GM19455 (cell line): ENCODE measurements at regions not wholly inside any gene's neighbourhood (a gene's known extent, or its start where the extent isn't known, plus 50 kb on each side); places are given as distances from the start of the nearest gene placed in this dataset.
"Not testable (repeated sequence)": the region's sequence is repeated elsewhere in the genome, so short reads cannot be mapped to it uniquely, and the experiment has no call there.

Experiments used
- ATAC-seq: cut with Tn5 transposase; IDR thresholded peaks from one replicate; pipeline ENCODE4 v1.9.1; 2021; ENCODE audit not compliant: unreplicated experiment

GRCh38 chr4:180285796-180286195, 1957.4 kb upstream of the TENM3 start:
- ATAC-seq = no peak

- no peak for ATAC-seq
These were observed 1950.9 kb upstream of the TENM3 start for GRCh38 chr4:180292339-180292738.

DNA sequence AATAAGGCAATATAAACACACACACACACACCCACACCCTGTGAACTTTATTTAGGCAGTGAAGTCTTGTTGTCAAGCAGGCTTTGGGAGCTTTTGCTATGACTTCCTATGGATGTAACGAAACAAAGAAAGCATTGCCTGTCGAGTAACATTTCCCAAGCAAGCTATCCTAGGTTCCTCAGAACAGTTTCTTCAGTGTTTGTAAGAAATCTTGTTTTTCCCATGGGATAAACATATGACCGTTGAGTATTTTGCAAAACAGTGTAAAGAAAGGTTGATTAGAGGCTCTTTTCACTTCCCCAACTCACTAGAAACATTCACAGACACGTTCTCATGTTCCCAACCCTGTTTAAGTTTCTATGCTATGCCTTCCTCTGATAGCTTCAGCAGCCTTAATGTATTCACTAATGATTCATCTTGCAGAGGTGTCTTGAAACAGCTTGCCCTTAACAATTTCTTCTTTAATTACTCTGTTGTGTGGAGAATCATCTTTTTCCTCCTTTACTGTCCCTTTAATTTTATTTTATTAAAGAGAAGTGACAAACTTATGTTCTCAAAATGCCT, 1947.1 kb upstream of the TENM3 start:
- ATAC-seq = no peak

DNA sequence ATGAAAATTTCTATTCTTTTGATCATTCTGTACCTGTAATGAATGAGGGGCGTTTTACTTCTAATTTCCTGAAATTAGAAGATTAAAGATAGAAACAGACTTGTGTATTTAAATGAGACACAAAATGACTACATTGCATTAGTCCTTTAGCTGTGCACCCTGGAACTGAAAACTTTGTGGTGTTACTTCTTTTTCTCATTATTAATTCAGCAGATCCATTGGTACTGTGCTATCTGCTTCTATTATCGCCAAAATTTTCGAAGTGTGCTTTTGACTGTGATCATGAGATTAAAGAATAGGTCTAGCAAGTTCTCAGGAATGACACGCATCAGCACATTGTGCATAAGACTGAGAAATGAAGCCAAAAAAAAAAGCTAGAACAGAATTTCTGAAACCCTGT, 1938.9 kb upstream of the TENM3 start:
- ATAC-seq = no peak

- no peak for ATAC-seq
These were observed 1932.6 kb upstream of the TENM3 start for GRCh38 chr4:180310616-180311015.

GRCh38 chr4:180314972-180315371, 1928.2 kb upstream of the TENM3 start:
- no peak for ATAC-seq

DNA sequence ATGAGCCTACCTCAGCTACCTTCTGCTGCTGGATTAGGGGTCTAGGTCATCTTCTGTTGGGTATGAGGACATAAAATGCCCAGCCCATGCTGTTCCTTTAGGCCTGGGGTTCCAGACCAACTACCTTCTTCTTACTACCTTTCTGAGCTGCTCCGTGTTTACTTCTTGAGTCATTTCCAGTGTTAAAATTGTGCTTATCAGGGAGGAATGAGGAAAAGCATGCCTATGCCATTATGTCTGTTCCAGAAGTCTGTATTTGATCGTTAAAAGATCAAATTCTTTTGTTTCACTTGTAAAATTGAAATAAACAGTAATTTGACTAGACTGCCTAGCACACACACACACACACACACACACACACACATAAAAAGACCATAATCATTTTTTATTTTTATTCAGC, 1912.7 kb upstream of the TENM3 start:
- no peak for ATAC-seq

GRCh38 chr4:180333162-180333561, 1910.0 kb upstream of the TENM3 start:
- no peak for ATAC-seq

GRCh38 chr4:180335566-180335965, 1907.6 kb upstream of the TENM3 start:
- no peak for ATAC-seq

DNA sequence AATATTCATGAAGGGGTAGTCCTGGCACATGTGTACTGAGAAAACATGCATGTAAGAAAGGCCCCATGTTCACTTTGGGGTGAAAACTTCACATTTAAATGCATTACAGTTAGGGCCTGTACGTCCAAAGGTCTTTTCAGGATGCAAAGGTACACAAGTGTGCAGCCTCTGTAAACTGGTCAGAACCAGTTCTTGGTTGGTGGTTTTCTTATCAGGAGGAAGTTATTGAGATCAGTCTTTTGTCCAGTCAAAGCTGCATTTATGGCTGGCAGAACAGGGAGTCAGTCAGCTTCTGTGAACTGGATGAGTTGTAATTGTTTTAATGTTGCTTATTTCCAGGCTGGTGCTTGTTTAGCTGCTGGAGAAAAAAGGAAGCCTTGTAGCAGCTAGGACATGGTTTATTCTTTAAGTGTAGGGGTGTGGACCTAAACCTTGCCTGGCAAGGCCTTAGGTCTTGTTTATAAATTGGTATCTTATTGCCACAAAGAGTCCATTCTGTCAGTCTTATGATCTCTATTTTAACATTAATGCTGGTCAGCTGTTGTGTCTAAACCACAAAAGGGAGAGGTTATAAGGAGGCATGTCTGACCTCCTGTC, 1906.6 kb upstream of the TENM3 start:
- ATAC-seq = no peak

DNA sequence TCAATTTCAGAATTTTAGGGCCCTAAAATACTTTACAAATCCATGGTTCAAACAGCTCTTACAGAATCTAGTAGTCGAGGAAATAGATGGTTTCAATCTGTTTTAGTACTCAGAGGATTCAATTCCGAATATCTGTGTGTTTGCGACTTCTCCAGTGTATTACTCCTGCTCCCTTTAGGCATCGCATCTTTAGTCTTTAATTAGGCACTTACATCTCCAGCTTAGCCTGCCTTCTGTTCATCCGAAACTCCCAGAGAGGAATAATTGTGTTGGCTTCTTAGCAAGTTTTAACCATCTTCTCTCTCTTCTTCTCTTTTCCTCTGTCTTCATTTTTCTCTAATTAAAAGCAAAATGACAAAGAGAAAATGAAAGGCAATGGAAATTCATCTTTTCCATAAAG, 1901.3 kb upstream of the TENM3 start:
- ATAC-seq = no peak

DNA sequence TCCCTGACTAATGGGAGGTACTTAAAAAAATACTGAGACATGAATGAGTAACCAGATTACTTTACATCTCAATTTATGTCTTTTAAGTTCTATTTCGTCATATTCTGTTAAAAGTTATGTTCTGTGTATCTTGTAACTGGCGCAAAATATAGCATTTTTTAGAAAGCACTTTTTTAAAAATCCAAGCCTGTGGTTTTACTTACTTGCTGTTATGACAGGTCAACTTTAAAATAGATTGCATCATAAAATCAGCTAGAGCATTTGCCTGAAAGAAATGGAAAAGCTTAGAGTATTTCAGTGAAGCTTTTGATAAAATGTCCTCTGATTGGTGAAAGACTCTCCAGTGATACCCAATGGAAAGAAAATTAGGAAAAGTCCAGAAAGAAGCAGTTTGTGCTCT, 1892.3 kb upstream of the TENM3 start:
- ATAC-seq = no peak

DNA sequence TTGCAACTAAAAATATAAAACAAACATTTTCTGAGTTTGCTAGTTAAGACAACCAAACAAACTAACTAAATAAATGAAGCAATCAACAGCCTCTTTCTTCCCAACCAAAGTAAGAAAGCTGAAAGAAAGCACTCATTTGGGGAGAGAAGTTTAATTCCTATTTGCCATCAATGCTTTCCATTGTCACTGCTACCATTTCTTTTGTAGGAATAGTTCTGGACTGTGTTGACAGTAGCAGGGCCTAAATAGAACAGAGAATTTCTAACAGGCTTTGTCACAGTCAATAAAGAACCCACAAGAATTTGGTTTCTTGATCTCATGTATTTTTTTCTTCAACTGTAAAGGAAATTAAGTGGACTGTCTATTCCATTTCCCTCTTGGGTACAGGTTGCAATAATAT, 1886.4 kb upstream of the TENM3 start:
- no peak for ATAC-seq

GRCh38 chr4:180360113-180360512, 1883.1 kb upstream of the TENM3 start:
- ATAC-seq = not testable (repeated sequence)

DNA sequence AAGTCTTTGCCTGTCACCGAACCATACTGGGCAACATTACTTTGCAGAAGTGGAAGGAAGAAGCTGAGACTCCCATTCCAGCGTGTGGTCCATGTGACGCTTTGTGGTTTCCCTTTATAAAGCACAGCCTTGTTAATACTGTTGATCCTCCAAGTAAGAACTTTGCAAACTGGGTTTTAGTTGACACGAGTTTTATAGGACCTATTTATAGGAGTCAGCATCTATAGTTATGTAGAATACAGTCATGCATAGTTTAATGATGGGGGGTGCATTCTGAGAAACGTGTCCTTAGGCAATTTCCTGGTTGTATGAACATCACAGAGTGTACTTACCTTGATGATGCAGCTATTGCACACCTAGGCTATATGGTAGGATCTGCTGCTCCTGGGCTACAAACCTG, 1879.4 kb upstream of the TENM3 start:
- ATAC-seq = no peak

DNA sequence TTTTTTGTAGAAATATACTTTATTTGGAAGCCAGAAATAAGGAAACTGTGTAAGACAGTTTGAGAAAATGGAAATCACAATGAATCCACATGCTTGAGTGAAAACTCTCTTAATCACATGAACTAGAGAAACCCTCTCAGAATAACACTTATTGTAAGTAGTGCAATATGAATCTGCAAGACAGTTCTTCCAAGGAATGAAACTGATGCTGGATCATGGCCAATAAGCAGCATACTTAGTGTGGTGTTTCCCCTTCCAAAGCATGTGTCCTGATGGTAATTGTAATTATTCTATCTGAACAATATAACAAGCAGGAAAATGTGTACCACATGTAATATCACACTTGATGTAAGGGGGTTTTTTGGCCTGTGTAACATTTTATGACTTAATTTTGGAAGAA, 1870.5 kb upstream of the TENM3 start:
- ATAC-seq = no peak

- ATAC-seq = no peak
These were observed 1865.5 kb upstream of the TENM3 start for GRCh38 chr4:180377741-180378140.

DNA sequence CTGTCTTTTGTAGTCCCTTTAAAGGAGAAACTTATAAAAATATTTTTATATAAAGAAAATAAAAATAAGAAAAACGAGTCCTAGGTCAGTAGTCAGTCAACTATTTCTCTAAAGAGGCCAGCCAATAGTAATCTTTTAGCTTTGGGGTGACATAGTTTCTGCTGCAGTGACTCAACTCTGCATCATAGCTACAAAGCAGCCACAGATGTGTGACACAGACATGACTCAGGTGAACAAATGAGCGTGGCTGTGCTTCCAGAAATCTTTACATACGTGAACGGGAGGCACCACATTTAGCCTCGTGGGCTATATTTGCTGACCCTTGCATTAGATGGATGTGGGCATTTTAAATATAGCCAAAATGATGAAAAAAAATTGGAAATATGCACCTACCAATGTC, 1862.5 kb upstream of the TENM3 start:
- ATAC-seq = no peak

DNA sequence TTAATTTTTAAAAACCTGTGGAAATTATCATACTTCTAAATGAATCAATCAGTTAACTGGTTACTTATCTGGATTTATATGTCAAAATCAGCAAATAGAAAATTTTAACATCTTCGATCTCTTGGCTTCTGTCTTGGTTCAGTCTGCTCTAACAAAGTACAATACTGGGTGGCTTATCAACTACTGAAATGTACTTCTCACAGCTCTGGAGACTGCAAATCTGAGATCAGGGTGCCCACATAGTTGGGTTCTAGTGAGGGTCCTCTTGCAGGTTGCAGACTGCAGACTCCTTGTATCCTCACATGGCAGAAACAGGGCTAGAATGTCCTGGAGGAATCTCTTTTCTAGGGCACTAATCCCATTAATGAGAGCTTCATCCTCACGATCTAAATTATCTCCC, 1851.6 kb upstream of the TENM3 start:
- ATAC-seq = no peak

GRCh38 chr4:180394312-180394711, 1848.9 kb upstream of the TENM3 start:
- no peak for ATAC-seq

- ATAC-seq = no peak
These were observed 1848.5 kb upstream of the TENM3 start for GRCh38 chr4:180394730-180395129.

- no peak for ATAC-seq
These were observed 1844.6 kb upstream of the TENM3 start for GRCh38 chr4:180398564-180398963.

DNA sequence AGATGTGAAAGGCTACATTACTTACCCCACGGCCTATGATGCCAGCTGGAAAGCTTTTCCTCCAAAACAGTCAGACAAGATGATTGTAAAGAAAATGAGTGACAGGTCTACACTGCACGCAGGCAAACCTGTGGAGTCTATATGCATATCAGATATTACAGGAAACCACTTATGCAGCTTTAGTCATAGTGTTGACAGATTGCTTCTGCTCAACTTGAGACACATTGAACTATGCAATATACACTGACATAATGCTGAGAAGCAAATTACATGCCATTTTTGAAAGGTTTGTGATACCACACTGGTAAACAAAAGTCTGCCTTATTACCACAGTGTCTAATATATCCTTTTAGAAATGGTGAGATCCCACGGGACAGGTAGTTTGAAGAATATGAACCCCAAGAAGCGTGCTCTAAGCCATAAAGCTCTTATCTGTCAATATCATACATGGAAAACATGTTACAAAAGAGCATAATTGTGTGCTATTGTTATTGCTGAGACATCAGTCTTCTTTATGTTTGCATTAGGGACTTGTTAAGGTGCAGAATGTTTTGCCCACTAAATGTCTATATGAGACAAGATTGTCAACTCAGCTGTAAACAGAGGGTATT, 1835.8 kb upstream of the TENM3 start:
- no peak for ATAC-seq
